GM21381 (cell line): ENCODE measurements at regions not wholly inside any gene's neighbourhood (a gene's known extent, or its start where the extent isn't known, plus 50 kb on each side); places are given as distances from the start of the nearest gene placed in this dataset.

Source experiments
- ATAC-seq: cut with Tn5 transposase; IDR thresholded peaks from one replicate; pipeline ENCODE4 v1.9.1; 2021; ENCODE audit warnings: mild to moderate bottlenecking, moderate library complexity; ENCODE audit not compliant: unreplicated experiment

DNA sequence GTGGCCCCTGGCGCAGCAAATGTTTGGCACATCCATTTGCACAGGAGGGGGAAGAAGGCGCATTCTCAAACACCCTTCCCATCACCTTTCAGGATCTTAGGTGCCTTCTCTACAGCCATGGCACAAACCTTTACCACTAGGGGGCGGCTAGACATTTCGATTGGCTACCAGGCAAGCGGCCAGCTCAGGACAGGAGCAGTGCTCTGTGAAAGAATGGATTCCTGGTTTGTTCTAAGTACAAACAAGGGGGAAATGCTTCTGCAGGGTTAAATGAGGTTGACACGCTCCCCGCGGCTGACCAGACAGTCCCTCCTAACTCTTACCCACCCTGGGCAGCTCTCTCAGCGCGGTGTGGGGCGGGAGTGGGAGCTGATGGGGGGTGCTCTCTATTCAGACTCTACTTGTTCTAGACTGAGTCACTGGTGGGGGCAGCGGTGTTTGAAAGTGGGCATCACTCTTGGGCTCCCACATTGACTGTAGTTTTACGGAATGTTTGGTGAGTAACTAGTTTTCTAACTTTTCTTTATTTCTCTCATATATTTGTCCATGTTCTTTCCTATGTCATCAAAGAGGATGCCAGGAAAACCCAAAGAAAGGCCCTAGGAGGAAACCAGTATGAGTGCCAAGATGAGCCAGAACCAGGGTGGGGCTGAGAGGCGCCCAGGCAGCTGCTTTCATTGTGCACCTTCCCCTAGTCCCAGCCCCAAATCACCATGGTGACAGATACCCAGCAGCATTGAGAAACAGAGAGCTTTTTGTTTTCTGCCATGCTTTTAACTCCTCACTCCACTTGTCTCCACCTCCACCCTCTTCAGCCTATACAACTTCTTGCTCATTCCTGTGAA is 61.4 kb upstream of the GPR158 start:
- ATAC-seq = peak; percentile 90

DNA sequence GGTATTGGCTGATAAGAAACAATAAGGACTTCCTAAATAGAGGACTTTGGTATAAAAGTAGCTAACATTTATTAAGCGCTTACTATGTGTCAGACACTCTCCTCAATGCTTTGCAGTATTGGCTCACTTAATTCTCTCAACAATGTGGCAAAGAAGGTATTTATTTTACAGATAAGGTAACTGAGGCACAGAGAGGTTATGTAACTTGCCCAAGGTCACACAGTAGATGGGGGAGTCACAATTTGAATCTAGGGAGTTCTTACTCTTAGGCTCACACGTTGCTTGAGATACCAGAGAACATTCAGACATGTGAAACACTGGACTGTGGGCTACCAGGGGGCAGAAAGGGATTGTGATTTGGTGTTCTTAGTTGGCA is 60.8 kb upstream of the GPR158 start:
- no peak for ATAC-seq

DNA sequence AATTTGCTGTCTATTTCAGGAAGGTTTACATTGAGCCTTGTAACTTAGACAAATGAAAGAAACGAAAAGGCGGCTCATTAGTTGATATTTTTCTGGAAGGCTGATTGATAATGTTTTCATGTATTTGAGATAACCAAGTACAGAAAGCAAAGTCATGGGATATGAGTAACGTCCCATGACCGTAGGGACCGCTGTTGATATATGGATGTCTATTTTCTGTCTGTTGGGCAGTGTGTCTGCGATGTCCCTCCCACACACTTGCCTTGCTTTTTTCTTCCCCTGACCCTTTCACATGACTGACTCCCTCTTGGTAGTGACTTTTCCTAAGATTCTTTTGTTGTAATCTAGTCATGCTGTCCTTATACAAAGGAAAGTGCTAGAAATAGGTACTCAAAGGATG is 57.0 kb upstream of the GPR158 start:
- no peak for ATAC-seq

DNA sequence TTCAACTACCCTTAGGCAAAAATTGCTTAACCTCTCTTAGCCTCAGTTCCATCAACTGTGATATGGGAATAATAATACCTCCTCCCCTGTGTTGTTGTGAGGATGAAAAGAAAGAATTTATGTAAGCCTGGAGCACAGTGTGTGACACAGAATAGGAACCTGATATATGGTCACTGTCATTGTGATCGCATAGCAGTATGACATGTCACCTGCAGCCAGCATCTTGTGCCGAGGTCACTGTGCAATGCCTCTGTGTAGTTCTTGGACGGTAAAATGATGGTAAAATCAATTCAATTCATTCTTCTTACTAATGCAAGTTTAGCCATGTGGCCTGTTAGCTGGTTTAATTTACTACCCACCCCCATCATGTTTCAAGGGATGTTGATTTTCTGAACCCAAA is 54.6 kb upstream of the GPR158 start:
- no peak for ATAC-seq
